Stimulated activated CD4-positive, alpha-beta T cell treated with anti-CD3 and anti-CD28 coated beads, Interleukin-1b, Interleukin-23, amount 100 ng/mL, for 24 hours (primary cell): ENCODE measurements at regions not wholly inside any gene's neighbourhood (a gene's known extent, or its start where the extent isn't known, plus 50 kb on each side); places are given as distances from the start of the nearest gene placed in this dataset.
A peak's percentile ranks its signal among the peaks of the same experiment; 100 is the strongest.
"Not testable (repeated sequence)": the region's sequence is repeated elsewhere in the genome, so short reads cannot be mapped to it uniquely, and the experiment has no call there.

Experiments
- DNase-seq, 4 experiments: peaks; one replicate each; pipeline ENCODE4 v3.0.0-alpha.2; 2020; ENCODE audit warnings: low read depth in 4 of 4, low spot score in 1 of 4

- DNase-seq, result no peak
Observed at GRCh38 chr1:212495766-212496494, 63.2 kb downstream of the NENF start.

DNA sequence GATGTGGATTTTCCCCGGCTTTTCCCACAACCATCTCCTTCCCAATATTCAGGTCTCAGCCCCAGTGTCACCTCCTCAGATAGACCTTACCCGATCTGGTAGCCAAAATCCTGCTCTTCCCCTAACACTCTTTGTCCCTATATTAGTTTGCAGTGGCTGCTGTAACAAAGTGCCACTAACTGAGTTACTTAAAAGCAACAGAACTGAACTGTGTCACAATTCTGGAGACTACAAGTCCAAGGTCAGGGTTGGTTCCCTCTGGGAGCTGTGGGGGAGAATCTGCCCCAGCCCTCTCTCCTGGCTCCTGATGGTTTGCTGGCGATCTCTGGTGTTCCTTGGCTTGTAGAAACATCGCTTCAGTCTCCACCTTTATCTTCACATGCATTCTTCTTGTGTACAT lies 64.0 kb downstream of the NENF start:
- no peak for DNase-seq

GRCh38 chr1:212497553-212497952 lies 64.8 kb downstream of the NENF start:
- DNase-seq, result no peak

GRCh38 chr1:212498283-212499040 lies 65.7 kb downstream of the NENF start:
- no peak for DNase-seq

DNA sequence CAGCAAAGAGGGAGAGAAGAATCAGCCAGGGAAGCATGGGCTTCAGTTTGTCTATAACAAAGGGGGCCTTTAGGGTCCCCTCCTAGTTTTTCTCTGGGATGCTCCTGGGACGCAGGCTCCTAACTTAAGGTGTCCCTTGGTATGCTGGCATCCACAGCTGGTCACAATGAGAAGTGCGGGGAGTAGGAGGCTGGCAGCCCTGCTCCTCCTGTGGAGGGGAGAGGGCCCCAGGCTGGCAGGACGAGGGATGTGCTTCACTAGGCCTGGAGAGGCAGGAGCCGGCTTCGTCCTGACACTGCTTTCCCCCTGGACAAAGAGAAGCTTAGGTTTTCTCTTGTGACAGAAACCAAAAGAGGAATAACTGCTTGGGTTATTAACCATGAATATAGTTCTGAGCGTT lies 67.6 kb downstream of the NENF start:
- no peak for DNase-seq

DNA sequence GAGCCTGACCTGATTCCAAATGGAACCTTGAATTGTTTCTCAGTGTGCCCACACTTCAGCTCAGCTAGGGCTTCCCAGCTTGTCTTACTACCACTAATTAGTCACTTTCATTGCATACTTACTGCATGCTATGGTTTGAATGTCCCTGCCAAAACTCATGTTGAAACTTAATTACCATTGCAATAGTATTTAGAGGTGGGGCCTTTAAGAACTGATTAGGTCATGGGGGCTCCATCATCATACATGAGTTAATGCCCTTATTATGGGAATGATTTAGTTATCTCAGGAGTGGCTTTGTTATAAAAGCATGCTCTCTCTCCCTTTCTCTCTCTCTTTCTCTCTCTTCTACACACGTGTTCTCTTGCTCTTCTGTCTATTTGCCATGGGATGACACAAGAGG lies 68.3 kb downstream of the NENF start:
- no peak for DNase-seq

DNA sequence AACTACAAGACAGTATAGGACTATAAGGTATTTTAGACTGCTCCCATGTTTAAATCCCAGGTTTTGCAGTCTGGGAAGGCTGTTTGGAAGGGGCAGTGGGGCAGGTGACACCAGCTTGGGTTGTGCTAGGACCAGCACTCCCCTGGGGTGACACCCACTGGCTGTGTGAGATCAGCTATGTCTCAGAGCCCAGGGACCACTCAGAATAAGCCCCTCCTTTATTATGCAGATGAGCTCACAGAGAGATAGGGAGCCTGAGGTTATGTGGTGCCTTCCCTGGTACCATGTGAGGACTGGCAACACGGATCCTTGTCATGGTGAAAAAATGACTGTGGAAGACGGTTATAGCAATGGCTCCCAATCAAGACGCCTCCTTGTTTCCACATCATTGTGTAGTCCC lies 71.0 kb downstream of the NENF start:
- no peak for DNase-seq

GRCh38 chr1:212504171-212504803 lies 71.6 kb downstream of the NENF start:
- DNase-seq, result no peak

DNA sequence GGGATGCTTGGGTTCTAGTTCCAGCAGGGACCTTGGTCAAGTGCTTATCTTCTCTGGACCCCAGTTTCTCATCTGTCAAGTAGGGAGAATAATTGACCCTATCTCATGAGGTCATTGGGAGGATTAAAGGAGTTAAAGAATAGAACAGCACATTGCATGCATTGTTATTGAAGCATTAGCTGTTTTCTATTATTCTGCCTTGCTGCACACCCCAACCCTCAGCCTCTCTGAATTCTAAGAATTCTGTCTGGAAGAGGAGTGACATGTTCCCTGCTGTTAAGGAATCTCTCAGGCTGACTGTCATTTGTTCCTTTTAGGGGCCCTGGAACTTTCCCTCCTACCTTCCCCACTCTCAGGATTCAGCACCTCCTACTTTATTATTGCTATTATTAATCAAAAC lies 73.9 kb downstream of the NENF start:
- no peak for DNase-seq

DNA sequence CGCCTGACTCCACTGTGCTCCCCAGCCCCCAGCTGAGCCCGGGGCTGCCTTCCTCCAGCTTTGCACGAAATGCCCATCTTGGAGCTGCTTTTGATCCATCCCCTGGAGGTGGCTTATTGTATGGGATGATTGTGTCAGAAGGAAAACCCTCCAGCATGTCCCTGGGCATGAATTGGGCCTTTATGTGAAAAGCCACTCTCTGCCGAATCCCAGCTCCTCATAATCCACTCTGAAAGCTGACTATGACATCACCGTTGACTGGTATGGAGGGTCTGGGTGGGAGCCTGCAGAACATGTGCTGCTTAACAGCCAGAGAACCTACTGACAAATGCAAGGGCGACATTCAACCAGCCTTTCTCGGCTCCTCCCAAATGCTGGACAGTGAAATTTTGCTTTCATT lies 74.6 kb downstream of the NENF start:
- no peak for DNase-seq

GRCh38 chr1:212512816-212513559 lies 80.3 kb downstream of the NENF start:
- DNase-seq, result no peak

GRCh38 chr1:212513586-212513985 lies 80.9 kb downstream of the NENF start:
- no peak for DNase-seq

DNA sequence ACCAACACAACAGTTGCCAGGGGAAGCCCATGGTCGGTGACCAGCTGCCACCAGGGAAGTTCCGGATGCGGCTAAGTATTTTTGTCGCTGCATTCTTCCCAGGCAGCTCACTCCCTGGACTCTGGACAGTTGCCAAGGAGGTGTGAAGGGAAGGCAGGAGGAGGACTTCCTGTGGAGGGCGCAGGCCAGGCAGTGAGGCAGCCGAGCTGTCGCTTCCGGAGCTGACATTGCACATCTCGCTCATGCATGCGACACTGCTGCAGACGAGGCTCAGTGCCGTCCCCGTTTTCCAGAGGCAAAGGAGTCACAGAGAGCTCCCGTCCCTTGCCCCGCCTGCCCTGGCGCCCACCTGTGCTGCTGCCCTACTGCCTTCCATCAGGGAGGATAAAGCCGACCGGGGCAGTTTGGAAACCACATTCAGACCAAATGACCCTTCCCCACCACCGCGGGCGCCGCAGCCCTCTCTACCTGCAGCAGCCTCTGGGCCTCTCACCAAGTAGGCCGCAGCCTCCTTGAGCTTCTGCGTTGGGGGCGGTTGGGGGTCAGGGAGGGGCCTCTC lies 81.4 kb downstream of the NENF start:
- DNase-seq, result peak in 1 of 4 experiments; percentile 3

DNA sequence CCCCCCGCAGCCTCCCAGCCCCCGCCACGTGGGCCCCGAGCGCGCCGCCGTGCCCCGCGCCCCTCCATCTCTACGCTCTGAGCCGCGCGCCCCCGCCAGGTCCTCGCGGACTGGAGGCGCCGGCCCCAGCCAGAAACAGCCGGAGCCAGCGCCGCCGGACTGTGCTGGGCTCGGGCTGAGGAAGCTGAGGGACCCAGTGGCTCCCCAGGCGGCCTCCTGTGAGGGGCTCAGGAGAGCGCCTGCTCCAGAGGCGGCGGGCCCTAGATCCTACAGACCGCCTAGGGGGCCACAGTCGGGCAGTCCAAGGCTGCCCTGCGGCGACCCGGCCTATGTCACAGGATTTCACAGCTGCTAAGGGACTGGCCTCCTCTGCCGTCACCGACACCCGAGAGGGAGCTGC lies 82.1 kb downstream of the NENF start:
- no peak for DNase-seq

DNA sequence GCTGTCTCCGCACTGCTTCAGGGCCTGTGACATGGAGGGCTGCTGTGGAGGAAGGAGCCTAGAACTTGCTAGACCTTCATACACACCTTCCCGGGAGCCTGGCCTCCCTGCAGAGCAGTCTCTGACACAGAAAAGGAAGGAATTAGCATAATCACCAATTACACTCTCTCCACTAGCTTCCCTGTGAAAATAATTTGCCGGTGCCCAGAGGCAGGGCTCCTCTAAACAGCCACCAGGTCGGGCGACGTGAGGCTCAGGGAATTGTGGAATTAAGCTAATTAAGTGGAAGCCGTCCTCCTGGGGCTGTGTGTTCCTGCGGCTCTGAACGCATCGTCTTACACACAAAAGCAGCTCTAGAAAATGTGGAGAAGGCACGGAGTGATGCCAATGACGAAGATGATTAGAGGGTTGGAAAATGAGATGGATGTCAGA lies 82.6 kb downstream of the NENF start:
- DNase-seq, result no peak

GRCh38 chr1:212516012-212516411 lies 83.3 kb downstream of the NENF start:
- not testable (repeated sequence) for DNase-seq

DNA sequence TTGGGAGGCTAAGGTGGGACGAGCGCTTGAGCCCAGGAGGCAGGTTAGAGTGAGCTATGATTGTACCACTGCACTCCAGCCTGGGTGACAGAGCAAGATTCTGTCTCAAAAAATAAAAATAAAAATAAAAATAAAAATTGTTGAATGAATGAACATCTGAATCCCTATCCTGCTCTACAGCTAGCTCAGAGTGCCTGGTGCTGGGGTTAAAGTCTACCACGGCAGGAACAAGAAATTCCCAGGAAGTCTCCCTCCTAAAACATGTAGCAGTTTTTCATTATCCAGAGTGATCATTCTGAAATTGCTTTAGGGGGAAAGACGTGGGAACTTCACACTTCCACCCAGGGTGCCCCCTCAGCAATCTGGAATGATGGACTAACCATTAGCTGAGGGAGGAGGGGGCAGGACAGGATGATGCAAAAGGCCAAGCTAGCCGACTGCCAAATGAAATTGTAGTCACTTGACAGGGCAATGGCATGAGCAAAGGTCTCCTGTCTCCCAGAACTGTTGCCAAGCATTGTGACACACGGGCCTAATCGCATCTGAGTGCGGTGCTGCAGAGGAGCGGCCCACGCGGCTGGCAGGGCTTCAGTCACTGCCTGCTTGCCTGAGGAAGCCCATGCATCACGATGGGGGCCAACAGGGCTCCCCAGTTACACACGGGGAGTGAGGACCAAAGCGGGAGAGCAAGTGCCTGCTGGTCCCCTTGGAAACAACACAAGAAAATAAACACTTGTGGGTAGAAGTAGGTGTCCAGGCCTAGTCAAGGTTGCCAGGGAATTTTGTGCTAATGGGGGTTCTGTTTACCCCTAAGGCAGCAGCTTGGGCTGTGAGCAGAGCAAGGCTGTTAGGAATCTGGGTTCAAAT lies 85.7 kb downstream of the NENF start:
- no peak for DNase-seq

DNA sequence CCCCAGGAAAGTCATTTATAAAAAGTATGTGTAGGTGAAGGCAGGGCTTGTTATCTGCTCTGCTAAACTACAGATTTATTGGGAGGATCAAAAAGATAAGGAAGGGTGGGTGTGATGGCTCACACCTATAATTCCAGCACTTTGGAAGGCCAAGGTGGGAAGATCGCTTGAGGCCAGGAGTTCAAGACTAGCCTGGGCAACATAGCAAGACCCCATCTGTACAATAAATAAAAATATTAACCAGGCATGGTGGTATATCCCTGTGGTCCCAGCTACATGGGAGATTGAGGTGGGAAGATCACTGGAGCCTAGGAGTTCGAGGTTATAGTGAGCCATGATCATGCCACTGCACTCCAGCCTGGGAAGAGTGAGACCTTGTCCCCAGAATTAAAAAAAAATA lies 86.4 kb downstream of the NENF start:
- no peak for DNase-seq

DNA sequence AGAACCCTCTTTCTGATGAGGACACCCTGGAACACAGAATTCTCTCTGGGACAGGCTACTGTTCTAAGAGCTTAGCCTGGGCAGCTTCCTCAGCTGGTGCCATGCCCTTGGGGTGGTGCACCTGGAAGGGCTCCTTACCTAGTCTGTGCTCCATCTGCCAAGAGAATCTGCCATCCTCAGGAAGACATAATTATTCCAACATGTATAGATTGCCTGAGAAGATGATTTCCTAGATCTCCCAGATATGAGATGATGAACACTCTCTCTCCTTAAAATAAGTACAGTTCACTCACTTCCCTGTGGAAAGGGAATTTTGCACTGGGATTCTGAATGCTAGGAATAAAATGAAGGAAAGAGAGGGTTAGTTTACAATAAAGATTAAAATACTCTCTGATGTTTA lies 87.6 kb downstream of the NENF start:
- no peak for DNase-seq

- DNase-seq, result no peak
Observed at GRCh38 chr1:212520746-212521145, 87.8 kb upstream of the ATF3 start.
